C4-2B (cell line): ENCODE measurements at regions not wholly inside any gene's neighbourhood (a gene's known extent, or its start where the extent isn't known, plus 50 kb on each side); places are given as distances from the start of the nearest gene placed in this dataset.

Source experiments
- H3K27ac ChIP-seq: fragments of 450-650 bp; 2 replicates; pipeline ENCODE4 v1.5.1; 2017
- ZFX ChIP-seq: fragments of 450-650 bp; IDR thresholded peaks from 2 replicates; pipeline ENCODE4 v1.6.1; 2017
- TF ChIP-seq, protein P1 (sequence below): fragments of 450-650 bp; conservative IDR thresholded peaks from 2 replicates; pipeline ENCODE4 v1.5.1; 2017; ENCODE audit warnings: mild to moderate bottlenecking

- TF ChIP-seq, protein P1, sequence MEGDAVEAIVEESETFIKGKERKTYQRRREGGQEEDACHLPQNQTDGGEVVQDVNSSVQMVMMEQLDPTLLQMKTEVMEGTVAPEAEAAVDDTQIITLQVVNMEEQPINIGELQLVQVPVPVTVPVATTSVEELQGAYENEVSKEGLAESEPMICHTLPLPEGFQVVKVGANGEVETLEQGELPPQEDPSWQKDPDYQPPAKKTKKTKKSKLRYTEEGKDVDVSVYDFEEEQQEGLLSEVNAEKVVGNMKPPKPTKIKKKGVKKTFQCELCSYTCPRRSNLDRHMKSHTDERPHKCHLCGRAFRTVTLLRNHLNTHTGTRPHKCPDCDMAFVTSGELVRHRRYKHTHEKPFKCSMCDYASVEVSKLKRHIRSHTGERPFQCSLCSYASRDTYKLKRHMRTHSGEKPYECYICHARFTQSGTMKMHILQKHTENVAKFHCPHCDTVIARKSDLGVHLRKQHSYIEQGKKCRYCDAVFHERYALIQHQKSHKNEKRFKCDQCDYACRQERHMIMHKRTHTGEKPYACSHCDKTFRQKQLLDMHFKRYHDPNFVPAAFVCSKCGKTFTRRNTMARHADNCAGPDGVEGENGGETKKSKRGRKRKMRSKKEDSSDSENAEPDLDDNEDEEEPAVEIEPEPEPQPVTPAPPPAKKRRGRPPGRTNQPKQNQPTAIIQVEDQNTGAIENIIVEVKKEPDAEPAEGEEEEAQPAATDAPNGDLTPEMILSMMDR, result no peak
- TF ChIP-seq ZFX, result no peak
- peak overlapping the region; percentile 53 for H3K27ac ChIP-seq
Measured at GRCh38 chr1:65068202-65069010, 79.6 kb upstream of the AK4 start.

DNA sequence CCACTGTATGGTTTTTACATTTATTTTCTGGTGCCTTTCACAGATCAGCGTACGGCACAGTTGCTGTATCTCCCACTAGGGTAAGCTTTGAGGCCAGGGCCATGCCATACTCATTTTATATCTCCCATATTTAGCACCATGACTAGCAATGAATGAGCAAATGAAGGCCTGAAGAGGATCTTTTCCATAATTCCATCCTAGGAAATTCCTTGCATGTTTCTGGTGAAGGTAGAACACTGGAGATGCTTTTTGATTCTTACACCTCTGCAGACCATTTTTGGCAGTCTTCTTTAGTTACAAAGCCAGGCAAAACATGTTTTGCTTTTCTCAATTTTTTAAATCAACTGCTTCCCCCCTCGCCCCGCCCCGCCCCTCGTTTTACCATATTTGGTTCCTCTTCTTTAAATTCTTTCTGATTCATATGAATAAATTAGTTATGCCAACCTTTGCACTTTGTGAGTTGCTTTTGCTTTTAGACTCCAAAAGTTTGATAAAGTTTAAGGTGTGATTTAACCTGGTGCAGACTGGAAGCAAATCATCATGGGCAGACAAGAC, 78.9 kb upstream of the AK4 start:
- TF ChIP-seq ZFX, result no peak
- TF ChIP-seq, protein P1, result no peak
- H3K27ac ChIP-seq, result no peak overlapping the region

DNA sequence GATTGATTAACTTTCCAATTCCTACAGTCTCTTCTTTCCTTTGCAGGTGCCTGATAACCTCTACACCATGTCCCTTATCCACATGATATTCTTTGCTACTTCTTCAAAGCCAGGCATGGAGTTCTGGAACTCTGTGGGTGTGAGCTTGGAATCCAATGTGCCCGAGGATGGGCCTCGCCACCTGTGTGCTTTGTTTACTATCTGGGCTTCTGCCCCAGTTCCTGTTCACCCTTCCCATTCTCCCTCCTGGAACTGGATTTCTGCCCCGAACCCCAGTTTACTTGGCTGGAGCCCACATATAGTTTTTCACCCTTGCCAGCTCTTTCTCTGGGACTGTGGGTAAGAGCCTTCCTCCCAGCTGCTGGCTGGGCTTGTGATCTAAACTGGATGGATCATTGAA, 75.2 kb upstream of the AK4 start:
- TF ChIP-seq ZFX, result no peak
- TF ChIP-seq, protein P1, result no peak
- H3K27ac ChIP-seq, result no peak overlapping the region

DNA sequence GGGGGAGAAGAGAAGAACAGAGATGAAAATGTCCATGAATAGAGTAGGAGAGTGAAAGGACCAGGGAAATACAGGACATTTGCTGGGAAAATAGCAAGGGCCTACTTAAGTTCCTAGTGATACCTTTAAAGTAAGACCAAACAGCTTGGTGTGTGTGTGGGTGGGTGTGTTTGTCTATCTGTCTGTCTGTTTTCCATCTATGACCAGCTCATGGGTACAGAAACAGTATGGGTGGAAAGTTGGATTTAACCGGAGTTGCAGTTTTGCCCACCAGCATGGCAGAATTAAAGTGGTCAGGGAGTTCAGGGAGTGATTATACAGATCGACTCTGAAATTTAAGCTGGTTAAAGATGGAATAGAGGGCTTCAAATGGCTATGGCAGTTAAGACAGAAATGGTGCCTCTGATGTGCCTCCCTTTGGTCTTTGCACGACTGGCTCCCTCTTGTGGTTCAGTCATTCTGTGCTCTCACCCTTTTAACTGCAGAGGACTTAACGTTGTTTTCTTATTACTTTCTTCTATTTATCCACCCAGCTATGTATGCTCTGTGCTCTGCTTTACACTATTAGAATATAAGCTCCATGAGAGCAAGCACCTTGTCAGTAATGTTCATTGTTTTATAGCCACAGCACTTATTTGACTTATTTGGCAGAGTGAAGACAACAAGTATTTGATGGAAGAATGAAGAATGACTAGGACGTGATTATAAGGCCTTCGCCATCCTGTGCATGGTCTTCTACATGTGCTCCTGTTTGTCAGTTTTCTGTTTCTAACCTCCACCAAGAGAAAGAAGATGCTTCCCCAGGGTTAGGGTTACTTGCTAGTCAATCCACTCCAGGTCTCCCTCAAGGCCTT, 72.7 kb upstream of the AK4 start:
- H3K27ac ChIP-seq, result no peak overlapping the region
- TF ChIP-seq, protein P1, result peak; percentile 87
- TF ChIP-seq ZFX, result no peak

GRCh38 chr1:65077369-65077768, 70.6 kb upstream of the AK4 start:
- TF ChIP-seq, protein P1, result no peak
- no peak for TF ChIP-seq ZFX
- H3K27ac ChIP-seq, result no peak overlapping the region

GRCh38 chr1:65079941-65080340, 68.1 kb upstream of the AK4 start:
- no peak for TF ChIP-seq ZFX
- TF ChIP-seq, protein P1, result no peak
- H3K27ac ChIP-seq, result no peak overlapping the region
